HepG2 (cell line): ENCODE measurements at regions not wholly inside any gene's neighbourhood (a gene's known extent, or its start where the extent isn't known, plus 50 kb on each side); places are given as distances from the start of the nearest gene placed in this dataset.

Experiments used
- ETV5 ChIP-seq: IDR thresholded peaks from 2 replicates; pipeline ENCODE4 v1.6.1; 2018; ENCODE audit warnings: missing biosample characterization, missing genetic modification reagents, inconsistent platforms, borderline replicate concordance
- FOXA1 ChIP-seq, 2 experiments: fragments of 450-650 bp in 1 of 2; sonication (generic) in 1 of 2; formaldehyde crosslinking in 1 of 2; IDR thresholded peaks; 2 replicates each; pipeline versions ENCODE4 v1.4.0 to v1.6.1; 2016 to 2020; ENCODE audit warnings: missing genetic modification reagents in 1 of 2
- FOXO1 ChIP-seq: sonication (generic); formaldehyde crosslinking; IDR thresholded peaks from 2 replicates; pipeline ENCODE4 v1.4.0; 2020; ENCODE audit warnings: missing genetic modification reagents
- MAZ ChIP-seq, 2 experiments: sonication (generic) in 1 of 2; formaldehyde crosslinking in 1 of 2; IDR thresholded peaks; 2 replicates each; pipeline versions ENCODE4 v1.5.0 to v1.6.1; 2012 to 2020; ENCODE audit warnings: low read depth in 2 of 2, mild to moderate bottlenecking in 2 of 2, borderline replicate concordance in 1 of 2, improper control_type of control experiment in 1 of 2, low read length in 1 of 2, missing genetic modification reagents in 1 of 2, moderate library complexity in 1 of 2
- NFATC3 ChIP-seq: sonication (generic); formaldehyde crosslinking; IDR thresholded peaks from 2 replicates; pipeline ENCODE4 v1.5.1; 2020; ENCODE audit warnings: mild to moderate bottlenecking, missing genetic modification reagents
- NKX3-1 ChIP-seq: sonication (generic); formaldehyde crosslinking; IDR thresholded peaks from 2 replicates; pipeline ENCODE4 v1.5.0; 2020; ENCODE audit warnings: missing genetic modification reagents
- SALL1 ChIP-seq: sonication (generic); formaldehyde crosslinking; IDR thresholded peaks from 2 replicates; pipeline ENCODE4 v1.8.0; 2022; ENCODE audit warnings: mild to moderate bottlenecking, missing genetic modification reagents
- SCMH1 ChIP-seq: sonication (generic); formaldehyde crosslinking; IDR thresholded peaks from 2 replicates; pipeline ENCODE4 v1.9.0; 2021; ENCODE audit warnings: missing genetic modification reagents, mild to moderate bottlenecking, borderline replicate concordance
- SMYD3 ChIP-seq: sonication (generic); formaldehyde crosslinking; IDR thresholded peaks from 2 replicates; pipeline ENCODE4 v1.8.1; 2023; ENCODE audit warnings: mild to moderate bottlenecking, missing genetic modification reagents
- ZMYM2 ChIP-seq: sonication (generic); formaldehyde crosslinking; IDR thresholded peaks from 2 replicates; pipeline ENCODE4 v1.8.0; 2022; ENCODE audit warnings: mild to moderate bottlenecking, missing genetic modification reagents
- ZNF501 ChIP-seq: sonication (generic); formaldehyde crosslinking; IDR thresholded peaks from 2 replicates; pipeline ENCODE4 v1.5.1; 2020; ENCODE audit warnings: mild to moderate bottlenecking, moderate library complexity, missing genetic modification reagents
- ZNF577 ChIP-seq: sonication (generic); formaldehyde crosslinking; IDR thresholded peaks from 2 replicates; pipeline ENCODE4 v1.4.0; 2020; ENCODE audit warnings: mild to moderate bottlenecking, low read depth, missing genetic modification reagents, borderline replicate concordance
- ZNF607 ChIP-seq: sonication (generic); formaldehyde crosslinking; IDR thresholded peaks from 2 replicates; pipeline ENCODE4 v1.5.1; 2020; ENCODE audit warnings: missing genetic modification reagents, mild to moderate bottlenecking, borderline replicate concordance
- ZNF674 ChIP-seq: sonication (generic); formaldehyde crosslinking; IDR thresholded peaks from 2 replicates; pipeline ENCODE4 v1.5.0; 2020; ENCODE audit warnings: low read depth, mild to moderate bottlenecking, missing genetic modification reagents
- TF ChIP-seq, protein P1 (sequence below): sonication (generic); formaldehyde crosslinking; IDR thresholded peaks from 2 replicates; pipeline ENCODE4 v1.4.0; 2020; ENCODE audit warnings: missing genetic modification reagents, mild to moderate bottlenecking, borderline replicate concordance
- TF ChIP-seq, protein P2 (sequence below): sonication (generic); formaldehyde crosslinking; IDR thresholded peaks from 2 replicates; pipeline ENCODE4 v1.5.1; 2020; ENCODE audit warnings: mild to moderate bottlenecking, missing genetic modification reagents, borderline replicate concordance
- TF ChIP-seq, protein P3 (sequence below), 2 experiments: sonication (generic) in 1 of 2; formaldehyde crosslinking in 1 of 2; IDR thresholded peaks; 2 replicates each; pipeline versions ENCODE4 v1.4.0 to v1.6.1; 2018 to 2020; ENCODE audit warnings: missing genetic modification reagents in 2 of 2, borderline replicate concordance in 1 of 2, low read depth in 1 of 2, mild to moderate bottlenecking in 1 of 2, missing biosample characterization in 1 of 2
- TF ChIP-seq, protein P4 (sequence below): sonication (generic); formaldehyde crosslinking; IDR thresholded peaks from 2 replicates; pipeline ENCODE4 v1.9.0; 2022; ENCODE audit warnings: missing genetic modification reagents, mild to moderate bottlenecking, borderline replicate concordance

DNA sequence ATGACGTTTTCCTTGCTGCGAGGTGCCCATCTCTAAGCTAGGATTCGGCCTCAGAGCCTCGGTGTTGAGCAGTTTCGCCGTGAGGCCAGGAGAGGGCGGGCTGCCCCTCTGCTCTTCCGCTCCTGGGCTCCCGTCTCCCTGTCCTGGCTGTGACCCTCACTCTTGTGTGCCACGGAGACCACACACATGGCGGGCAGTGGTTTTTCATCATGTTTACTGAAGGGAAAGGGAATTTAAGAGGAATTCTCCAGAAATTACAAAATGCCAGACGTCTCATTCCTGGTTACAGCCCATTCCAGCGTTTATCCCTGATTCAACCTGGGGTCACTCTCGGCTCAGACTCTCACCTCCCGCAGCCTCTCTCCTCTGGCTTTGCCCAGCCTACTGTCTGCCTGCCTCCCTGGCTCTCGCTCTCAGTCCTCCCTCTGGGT is 96.8 kb upstream of the ELAC2 start (continued):
- TF ChIP-seq ZNF607 (CRISPR knock-in tag) (0 out of 2 replicates have a peak, but pooled peaks have one; percentile 55), ETV5 (CRISPR knock-in tag) (peak; percentile 42; the same call in 1 of the 2 replicates), ZMYM2 (CRISPR knock-in tag) (no peak), FOXO1 (CRISPR knock-in tag) (0 out of 2 replicates have a peak, but pooled peaks have one; percentile 39), ZNF577 (CRISPR knock-in tag) (no peak), NFATC3 (CRISPR knock-in tag) (no peak), SMYD3 (no peak), MAZ (IDR thresholded peaks at IDR 0.05; ENCODE audit: borderline replicate concordance, low read depth, low read length) (0 out of 2 replicates have a peak, but pooled peaks have one; percentile 28), MAZ (CRISPR knock-in tag; IDR thresholded peaks at IDR 0.05; ENCODE audit: low read depth) (no peak), FOXA1 (IDR thresholded peaks at IDR 0.05) (no peak), FOXA1 (CRISPR knock-in tag; IDR thresholded peaks at IDR 0.05) (0 out of 2 replicates have a peak, but pooled peaks have one; percentile 8), ZNF674 (no peak), ZNF501 (CRISPR knock-in tag) (peak; percentile 59; the same call in 1 of the 2 replicates), SALL1 (peak; percentile 55), SCMH1 (CRISPR knock-in tag) (no peak), NKX3-1 (no peak)
- TF ChIP-seq, protein P1, sequence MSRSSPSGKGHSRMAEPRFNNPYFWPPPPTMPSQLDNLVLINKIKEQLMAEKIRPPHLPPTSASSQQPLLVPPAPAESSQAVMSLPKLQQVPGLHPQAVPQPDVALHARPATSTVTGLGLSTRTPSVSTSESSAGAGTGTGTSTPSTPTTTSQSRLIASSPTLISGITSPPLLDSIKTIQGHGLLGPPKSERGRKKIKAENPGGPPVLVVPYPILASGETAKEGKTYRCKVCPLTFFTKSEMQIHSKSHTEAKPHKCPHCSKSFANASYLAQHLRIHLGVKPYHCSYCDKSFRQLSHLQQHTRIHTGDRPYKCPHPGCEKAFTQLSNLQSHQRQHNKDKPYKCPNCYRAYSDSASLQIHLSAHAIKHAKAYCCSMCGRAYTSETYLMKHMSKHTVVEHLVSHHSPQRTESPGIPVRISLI (CRISPR knock-in tag), result 0 out of 2 replicates have a peak, but pooled peaks have one; percentile 16
- TF ChIP-seq, protein P2, sequence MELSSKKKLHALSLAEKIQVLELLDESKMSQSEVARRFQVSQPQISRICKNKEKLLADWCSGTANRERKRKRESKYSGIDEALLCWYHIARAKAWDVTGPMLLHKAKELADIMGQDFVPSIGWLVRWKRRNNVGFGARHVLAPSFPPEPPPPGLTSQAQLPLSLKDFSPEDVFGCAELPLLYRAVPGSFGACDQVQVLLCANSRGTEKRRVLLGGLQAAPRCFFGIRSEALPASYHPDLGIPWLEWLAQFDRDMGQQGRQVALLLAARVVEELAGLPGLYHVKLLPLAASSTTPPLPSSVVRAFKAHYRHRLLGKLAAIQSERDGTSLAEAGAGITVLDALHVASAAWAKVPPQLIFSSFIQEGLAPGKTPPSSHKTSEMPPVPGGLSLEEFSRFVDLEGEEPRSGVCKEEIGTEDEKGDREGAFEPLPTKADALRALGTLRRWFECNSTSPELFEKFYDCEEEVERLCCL (CRISPR knock-in tag), result no peak
- TF ChIP-seq, protein P3, sequence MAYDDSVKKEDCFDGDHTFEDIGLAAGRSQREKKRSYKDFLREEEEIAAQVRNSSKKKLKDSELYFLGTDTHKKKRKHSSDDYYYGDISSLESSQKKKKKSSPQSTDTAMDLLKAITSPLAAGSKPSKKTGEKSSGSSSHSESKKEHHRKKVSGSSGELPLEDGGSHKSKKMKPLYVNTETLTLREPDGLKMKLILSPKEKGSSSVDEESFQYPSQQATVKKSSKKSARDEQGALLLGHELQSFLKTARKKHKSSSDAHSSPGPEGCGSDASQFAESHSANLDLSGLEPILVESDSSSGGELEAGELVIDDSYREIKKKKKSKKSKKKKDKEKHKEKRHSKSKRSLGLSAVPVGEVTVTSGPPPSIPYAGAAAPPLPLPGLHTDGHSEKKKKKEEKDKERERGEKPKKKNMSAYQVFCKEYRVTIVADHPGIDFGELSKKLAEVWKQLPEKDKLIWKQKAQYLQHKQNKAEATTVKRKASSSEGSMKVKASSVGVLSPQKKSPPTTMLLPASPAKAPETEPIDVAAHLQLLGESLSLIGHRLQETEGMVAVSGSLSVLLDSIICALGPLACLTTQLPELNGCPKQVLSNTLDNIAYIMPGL (CRISPR knock-in tag; IDR thresholded peaks at IDR 0.05; ENCODE audit: borderline replicate concordance in 1 of 2, low read depth in 1 of 2), result peak in 1 of 2 experiments; percentile 50; a peak in 2 of 4 replicates
- TF ChIP-seq, protein P4, sequence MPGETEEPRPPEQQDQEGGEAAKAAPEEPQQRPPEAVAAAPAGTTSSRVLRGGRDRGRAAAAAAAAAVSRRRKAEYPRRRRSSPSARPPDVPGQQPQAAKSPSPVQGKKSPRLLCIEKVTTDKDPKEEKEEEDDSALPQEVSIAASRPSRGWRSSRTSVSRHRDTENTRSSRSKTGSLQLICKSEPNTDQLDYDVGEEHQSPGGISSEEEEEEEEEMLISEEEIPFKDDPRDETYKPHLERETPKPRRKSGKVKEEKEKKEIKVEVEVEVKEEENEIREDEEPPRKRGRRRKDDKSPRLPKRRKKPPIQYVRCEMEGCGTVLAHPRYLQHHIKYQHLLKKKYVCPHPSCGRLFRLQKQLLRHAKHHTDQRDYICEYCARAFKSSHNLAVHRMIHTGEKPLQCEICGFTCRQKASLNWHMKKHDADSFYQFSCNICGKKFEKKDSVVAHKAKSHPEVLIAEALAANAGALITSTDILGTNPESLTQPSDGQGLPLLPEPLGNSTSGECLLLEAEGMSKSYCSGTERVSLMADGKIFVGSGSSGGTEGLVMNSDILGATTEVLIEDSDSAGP, result 0 out of 2 replicates have a peak, but pooled peaks have one; percentile 54
